ENCODE measurements at regions not wholly inside any gene's neighbourhood (a gene's known extent, or its start where the extent isn't known, plus 50 kb on each side); places are given as distances from the start of the nearest gene placed in this dataset.
"Not testable (repeated sequence)": the region's sequence is repeated elsewhere in the genome, so short reads cannot be mapped to it uniquely, and the experiment has no call there.

- DNase-seq: no peak
Observed at GRCh38 chr2:195333869-195334268, 323.2 kb upstream of the SLC39A10 start.

DNA sequence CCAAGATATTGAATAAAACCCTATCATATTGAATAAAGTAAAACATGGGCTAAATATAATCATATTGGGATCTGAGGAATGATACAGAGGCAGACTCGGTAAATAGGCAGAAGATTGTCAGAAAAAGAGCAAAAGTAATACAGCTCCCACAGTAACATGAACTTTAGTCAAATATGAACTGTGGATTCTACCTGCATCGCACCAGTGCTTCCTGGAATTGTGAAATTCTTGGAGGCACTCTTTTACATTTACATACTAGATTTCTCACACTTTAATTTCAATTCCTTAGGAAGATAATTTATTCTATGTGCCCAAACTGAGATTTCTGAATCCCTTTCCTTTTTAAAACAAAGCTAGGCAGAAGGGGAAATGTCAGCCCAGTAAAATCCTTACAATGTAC, 325.1 kb upstream of the SLC39A10 start:
- no peak for DNase-seq

DNA sequence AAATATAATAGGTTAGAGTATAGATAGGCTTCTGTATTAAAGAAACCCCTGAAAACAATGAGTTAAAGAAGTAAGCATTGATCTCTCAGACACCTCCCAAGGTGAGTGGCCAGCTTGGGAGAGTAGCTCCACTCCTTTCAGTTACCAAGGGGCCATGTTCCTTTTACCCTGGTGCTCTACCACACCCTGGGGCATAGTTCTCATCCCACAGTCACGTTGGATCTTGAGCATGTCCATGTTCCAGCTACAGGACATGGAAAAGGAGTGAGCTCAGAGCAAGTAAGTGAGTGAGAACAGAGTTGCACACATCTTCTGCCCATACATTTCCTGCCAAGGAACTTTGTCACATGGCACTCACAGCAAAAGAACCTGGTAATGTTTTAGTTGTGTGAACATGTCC, 325.9 kb upstream of the SLC39A10 start:
- no peak for DNase-seq

DNA sequence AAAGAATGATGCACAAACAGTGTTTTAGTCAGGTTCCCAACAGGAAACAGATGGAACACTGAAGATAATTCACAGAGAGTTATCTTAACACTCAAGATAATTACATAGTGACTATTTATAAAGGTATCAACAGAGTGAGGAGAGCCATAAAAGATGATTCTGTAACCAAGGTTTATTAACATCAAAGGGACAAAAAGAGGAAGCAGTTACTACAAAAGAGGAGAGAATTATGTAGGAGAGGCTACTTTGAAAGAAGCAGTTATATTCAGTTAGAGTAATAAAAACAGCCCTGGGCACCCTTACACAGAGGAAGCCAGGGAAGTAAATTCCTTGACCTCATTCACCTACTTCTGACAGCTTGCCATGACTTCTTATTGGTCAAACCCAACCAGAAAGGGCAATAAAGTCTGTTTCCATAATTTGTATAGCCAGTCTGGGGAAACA, 326.5 kb upstream of the SLC39A10 start:
- DNase-seq: no peak

DNA sequence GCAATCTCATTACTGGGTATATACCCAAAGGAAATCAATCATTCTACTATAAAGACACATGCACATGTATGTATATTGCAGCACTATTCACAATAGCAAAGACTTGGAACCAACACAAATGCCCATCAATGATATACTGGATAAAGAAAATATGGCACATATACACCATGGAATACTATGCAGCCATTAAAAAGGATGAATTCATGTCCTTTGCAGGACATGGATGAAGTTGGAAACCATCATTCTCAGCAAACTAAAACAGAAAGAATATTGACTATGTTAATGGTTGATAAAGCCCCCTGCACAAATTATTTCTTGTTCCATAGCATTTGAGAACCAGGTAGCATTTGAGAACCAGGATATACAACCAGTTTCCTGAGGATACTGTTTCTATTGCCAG, 327.2 kb upstream of the SLC39A10 start:
- DNase-seq: not testable (repeated sequence)

GRCh38 chr2:195326537-195326936, 330.5 kb upstream of the SLC39A10 start:
- no peak for DNase-seq

DNA sequence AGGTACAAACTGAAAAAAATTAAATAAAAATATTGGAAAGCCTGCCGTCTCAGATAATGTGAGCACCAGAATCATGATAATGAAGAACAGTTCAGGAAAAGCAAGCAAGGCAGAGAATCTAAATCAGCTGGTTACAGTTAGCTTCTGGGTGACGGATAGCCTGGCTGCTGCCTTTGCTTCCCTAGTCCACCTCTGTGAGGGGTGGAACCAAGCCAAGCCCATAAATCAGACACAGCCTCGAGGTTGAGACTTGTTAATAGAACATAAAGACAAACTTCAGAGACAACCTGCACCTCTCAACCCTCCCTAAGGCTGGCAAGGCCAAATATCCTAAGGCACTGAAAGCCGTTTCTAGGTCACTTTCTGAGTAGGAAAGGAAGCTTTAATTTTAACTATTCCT, 334.7 kb upstream of the SLC39A10 start:
- peak; percentile 58 to 65 for DNase-seq

DNA sequence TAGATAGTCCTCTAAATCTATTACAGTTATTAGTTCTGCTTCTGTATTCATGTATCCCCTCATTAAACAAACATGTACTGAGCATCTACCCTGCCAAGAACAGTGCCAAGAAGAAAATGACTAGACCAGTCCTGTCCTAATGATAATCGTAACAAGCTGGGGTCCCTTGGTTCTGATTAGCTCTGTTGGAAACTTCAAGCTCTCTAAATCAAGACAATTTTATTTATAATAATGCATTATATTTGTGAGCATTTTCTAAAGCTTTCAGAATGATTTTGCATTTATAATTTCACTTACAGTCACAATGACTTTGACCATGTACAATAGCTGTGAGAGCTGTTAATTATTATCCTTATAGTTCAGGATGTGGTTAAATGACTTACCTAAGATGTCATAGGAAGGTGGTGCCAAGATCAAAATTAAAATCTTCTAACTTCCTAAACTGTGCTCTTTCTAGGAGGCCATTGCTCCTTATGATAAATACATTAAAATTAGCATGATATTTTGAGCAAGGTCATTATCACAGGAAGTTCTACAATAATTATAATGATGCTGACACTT, 336.5 kb upstream of the SLC39A10 start:
- DNase-seq: no peak

GRCh38 chr2:195319548-195320412, 337.2 kb upstream of the SLC39A10 start:
- DNase-seq: no peak

- DNase-seq: no peak
Observed at GRCh38 chr2:195319112-195319460, 337.9 kb upstream of the SLC39A10 start.

DNA sequence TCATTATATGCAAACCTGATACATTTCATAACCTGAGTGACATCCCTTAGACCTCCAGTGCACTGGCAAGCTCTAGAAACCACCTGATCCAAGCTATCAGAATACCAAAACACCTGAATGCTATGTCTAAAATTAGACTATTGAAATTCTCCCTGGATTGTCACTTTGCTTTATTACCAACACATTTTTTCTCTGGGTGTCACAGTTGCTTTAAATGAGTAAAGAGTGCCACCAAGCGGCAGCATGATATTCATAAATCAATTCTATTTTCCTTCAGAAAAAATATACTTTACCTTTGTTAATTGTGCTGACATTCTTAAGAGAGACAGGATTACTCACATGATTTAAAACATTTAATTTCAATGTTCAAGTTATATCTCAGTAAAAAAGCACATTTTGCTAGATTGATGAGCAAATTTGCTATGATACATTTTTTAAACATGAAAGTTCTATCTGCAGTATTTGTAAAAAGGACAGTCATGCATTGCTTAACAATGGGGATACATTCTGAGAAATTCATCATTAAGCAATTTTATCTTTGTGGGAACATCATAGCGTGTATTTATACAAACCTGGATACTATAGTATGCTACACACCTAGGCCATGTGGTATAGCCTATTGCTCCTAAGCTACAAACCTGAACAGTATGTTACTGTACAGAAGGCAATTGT, 338.4 kb upstream of the SLC39A10 start:
- DNase-seq: peak; percentile 22 to 37

DNA sequence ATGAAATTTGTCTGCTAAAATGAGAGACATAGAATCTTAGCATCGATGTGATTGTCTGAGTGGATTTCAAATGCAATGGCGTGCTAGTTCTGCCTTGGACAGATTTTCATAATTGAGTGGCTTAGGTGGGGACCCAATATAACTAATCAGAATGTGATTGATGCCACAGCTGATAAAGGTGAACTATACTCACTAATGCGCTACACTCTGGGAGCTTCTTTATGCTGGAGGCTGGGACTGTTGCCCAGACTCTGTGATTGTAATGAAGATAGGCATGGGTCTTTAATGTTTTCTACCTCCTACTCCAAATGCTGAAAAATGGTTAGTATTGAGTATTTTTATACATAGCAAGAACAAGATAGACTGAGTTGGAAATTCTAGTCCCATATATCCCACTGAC, 339.5 kb upstream of the SLC39A10 start:
- DNase-seq: no peak

GRCh38 chr2:195316486-195316885, 340.5 kb upstream of the SLC39A10 start:
- DNase-seq: no peak

DNA sequence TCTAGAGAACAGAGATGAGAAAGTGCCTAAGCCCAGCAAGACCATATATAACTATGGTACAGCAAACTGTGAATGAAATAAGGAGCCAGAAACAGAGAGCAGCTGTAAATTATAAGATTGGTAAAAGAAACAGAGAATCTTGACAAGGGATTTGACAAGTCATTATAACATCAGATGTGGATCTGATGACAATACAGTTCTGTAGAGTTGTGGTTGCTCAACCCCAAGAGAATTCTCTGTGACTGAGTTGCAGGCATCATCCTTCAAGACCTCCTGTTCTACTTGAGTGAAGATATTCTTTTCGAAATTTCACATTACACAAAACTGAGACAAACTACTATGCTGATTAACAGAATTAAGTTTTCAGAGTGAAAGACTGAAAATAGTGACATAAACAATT, 343.1 kb upstream of the SLC39A10 start:
- no peak for DNase-seq

DNA sequence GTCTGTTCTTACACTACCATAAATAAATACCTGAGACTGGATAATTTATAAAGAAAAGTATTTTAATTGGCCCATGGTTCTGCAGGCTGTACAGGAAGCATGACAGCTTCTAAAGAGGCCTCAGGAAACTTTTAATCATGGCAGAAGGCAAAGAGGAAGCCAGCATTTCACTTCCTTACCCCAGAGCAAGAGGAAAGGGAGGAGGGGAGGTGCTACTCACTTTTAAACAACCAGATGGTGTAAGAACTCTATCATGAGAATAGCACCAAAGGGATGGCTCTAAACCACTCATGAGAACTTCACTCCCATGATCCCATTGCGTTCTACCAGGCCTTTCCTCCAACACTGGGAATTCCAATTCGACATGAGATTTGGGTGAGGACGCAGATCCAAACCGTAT, 344.4 kb upstream of the SLC39A10 start:
- no peak for DNase-seq

DNA sequence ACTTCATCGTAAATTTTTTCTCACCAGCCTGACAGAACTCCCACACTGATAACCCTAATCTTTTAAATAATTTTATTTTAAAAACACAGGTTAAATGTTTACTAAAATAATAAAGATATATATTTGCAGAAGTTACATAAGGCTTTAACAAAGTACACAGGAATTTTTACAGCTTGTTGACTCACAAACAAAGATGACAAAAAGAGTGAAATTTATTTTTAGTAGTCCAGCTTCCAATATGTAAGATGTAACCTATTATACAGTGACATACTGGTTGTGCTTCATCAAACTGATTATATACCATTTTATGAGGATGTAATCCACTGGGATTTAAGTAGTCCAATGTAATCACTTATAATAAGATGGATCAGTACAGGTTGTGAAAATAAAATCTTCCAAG, 348.9 kb upstream of the SLC39A10 start:
- no peak for DNase-seq

DNA sequence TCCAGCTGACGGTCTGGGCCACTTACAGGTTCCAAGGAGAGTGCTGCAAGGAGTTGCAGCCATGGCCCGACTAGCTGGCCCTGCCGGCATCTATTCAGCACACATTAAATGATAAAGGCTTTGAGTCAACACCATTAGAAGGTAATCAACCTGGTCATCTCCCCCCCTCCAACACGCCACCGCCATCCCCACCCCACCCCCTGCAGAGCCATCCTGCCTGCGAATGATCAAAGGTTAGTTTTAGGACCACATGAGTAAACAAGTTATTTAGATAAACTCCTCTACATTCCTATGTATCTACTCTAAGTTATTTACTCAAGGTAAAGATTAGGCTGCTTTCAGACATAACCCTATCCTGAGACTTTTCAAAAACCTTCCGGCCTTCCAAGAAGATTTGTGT, 349.3 kb upstream of the SLC39A10 start:
- DNase-seq: no peak

GRCh38 chr2:195304310-195304709, 352.7 kb upstream of the SLC39A10 start:
- DNase-seq: no peak

DNA sequence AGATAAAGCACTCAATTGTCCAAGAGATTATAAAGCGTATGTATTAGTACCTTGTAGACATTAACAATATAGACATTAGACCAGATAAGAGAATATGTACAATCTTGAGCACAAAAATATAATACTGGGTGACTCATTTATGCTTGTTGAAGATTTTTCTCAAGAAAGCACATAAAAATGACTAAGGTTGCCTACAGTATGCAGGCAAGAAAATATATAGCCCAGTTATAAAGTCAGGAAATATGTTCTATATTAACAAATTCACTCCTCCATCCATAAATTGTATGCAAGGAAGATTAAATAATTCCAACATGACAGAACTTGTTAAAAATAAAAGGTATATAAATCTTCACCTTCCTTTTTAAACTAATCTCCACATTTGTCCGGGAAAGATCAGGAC, 356.4 kb upstream of the SLC39A10 start:
- no peak for DNase-seq

- DNase-seq: no peak
Observed at GRCh38 chr2:195299600-195299999, 357.4 kb upstream of the SLC39A10 start.

- DNase-seq: no peak
Observed at GRCh38 chr2:195296490-195296889, 360.5 kb upstream of the SLC39A10 start.

DNA sequence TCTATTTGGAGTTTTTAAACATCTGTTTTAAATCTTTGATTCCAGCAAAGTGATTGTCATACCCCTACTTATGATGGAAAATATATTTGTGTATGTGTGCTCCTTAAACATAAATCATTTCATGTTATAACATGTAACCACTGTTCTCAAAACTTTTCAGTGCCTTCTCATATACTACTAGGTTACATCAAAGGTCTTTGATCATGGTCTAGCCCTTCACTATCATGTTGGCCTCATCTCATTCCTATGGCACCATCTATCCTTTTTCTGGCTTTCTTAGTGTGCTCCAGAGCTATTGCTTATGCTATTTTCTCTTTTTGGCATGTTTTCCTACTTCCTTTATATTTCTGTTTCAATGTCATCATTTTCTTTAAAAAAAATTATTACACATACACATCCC, 367.9 kb upstream of the SLC39A10 start:
- DNase-seq: no peak

DNA sequence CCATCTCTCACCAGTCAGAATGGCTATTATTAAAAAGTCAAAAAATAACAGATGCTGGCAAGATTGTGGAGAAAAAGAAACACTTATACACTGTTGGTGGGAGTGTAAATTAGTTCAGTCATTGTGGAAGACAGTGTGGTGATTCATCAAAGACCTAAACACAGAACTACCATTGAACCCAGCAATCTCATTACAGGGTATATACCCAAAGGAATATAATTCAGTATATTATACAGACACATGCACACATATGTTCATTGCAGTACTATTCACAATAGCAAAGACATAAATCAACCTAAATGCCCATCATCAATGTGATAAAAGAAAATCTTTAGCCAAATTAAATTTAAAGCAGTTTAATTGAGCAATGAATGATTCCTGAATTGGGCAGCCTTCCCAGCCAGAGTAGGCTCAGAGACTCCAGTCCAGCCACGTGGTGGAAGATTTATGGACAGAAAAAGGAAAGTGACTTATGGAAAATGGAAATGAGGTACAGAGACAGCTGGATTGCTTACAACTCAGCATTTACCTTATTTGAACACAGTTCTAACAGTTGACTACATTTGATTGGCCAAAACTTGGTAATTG, 377.1 kb upstream of the SLC39A10 start:
- no peak for DNase-seq

Data from SHP77 (cell line).